ENCODE measurements at regions not wholly inside any gene's neighbourhood (a gene's known extent, or its start where the extent isn't known, plus 50 kb on each side); places are given as distances from the start of the nearest gene placed in this dataset.

- FAIRE-seq (no peak), DNase-seq (ENCODE audit: insufficient read length, low spot score) (no peak)
- TF ChIP-seq POU2F2 (IDR thresholded peaks at IDR 0.05; ENCODE audit: low read depth, low read length): no peak
- TF ChIP-seq TAF1 (IDR thresholded peaks at IDR 0.05; ENCODE audit: low read depth, low read length): no peak
- no peak for TF ChIP-seq SPI1 (IDR thresholded peaks at IDR 0.05; ENCODE audit: low read depth, low read length)
- TF ChIP-seq POLR2AphosphoS5 (IDR thresholded peaks at IDR 0.05; ENCODE audit: low read depth, low read length): no peak
- TF ChIP-seq POLR2A (IDR thresholded peaks at IDR 0.05; ENCODE audit: low read depth, low read length): no peak
- TF ChIP-seq PAX5 (IDR thresholded peaks at IDR 0.05; ENCODE audit: insufficient read depth, low read length, severe bottlenecking): no peak
Observed at GRCh38 chr13:47081850-47082249, 185.0 kb upstream of the HTR2A start.

GRCh38 chr13:47081246-47081645 lies 184.4 kb upstream of the HTR2A start:
- no peak for DNase-seq (ENCODE audit: insufficient read length, low spot score)
- no peak for FAIRE-seq
- TF ChIP-seq POU2F2 (IDR thresholded peaks at IDR 0.05; ENCODE audit: low read depth, low read length) (no peak), PAX5 (IDR thresholded peaks at IDR 0.05; ENCODE audit: insufficient read depth, low read length, severe bottlenecking) (no peak), SPI1 (IDR thresholded peaks at IDR 0.05; ENCODE audit: low read depth, low read length) (no peak), POLR2AphosphoS5 (IDR thresholded peaks at IDR 0.05; ENCODE audit: low read depth, low read length) (no peak), TAF1 (IDR thresholded peaks at IDR 0.05; ENCODE audit: low read depth, low read length) (no peak), POLR2A (IDR thresholded peaks at IDR 0.05; ENCODE audit: low read depth, low read length) (no peak)

- TF ChIP-seq POLR2AphosphoS5 (IDR thresholded peaks at IDR 0.05; ENCODE audit: low read depth, low read length) (no peak), PAX5 (IDR thresholded peaks at IDR 0.05; ENCODE audit: insufficient read depth, low read length, severe bottlenecking) (no peak), TAF1 (IDR thresholded peaks at IDR 0.05; ENCODE audit: low read depth, low read length) (no peak), SPI1 (IDR thresholded peaks at IDR 0.05; ENCODE audit: low read depth, low read length) (no peak), POLR2A (IDR thresholded peaks at IDR 0.05; ENCODE audit: low read depth, low read length) (no peak), POU2F2 (IDR thresholded peaks at IDR 0.05; ENCODE audit: low read depth, low read length) (no peak)
- DNase-seq (ENCODE audit: insufficient read length, low spot score) (no peak), FAIRE-seq (no peak)
Observed at GRCh38 chr13:47080621-47081020, 183.8 kb upstream of the HTR2A start.

- DNase-seq (ENCODE audit: insufficient read length, low spot score) (no peak), FAIRE-seq (no peak)
- TF ChIP-seq POLR2A (IDR thresholded peaks at IDR 0.05; ENCODE audit: low read depth, low read length): no peak
- TF ChIP-seq POU2F2 (IDR thresholded peaks at IDR 0.05; ENCODE audit: low read depth, low read length): no peak
- TF ChIP-seq SPI1 (IDR thresholded peaks at IDR 0.05; ENCODE audit: low read depth, low read length): no peak
- TF ChIP-seq POLR2AphosphoS5 (IDR thresholded peaks at IDR 0.05; ENCODE audit: low read depth, low read length): no peak
- no peak for TF ChIP-seq PAX5 (IDR thresholded peaks at IDR 0.05; ENCODE audit: insufficient read depth, low read length, severe bottlenecking)
- TF ChIP-seq TAF1 (IDR thresholded peaks at IDR 0.05; ENCODE audit: low read depth, low read length): no peak
Observed at GRCh38 chr13:47076500-47076899, 179.6 kb upstream of the HTR2A start.

GRCh38 chr13:47069133-47069532 lies 172.3 kb upstream of the HTR2A start:
- no peak for TF ChIP-seq PAX5 (IDR thresholded peaks at IDR 0.05; ENCODE audit: insufficient read depth, low read length, severe bottlenecking)
- TF ChIP-seq POU2F2 (IDR thresholded peaks at IDR 0.05; ENCODE audit: low read depth, low read length): no peak
- no peak for TF ChIP-seq SPI1 (IDR thresholded peaks at IDR 0.05; ENCODE audit: low read depth, low read length)
- no peak for TF ChIP-seq POLR2AphosphoS5 (IDR thresholded peaks at IDR 0.05; ENCODE audit: low read depth, low read length)
- no peak for TF ChIP-seq POLR2A (IDR thresholded peaks at IDR 0.05; ENCODE audit: low read depth, low read length)
- TF ChIP-seq TAF1 (IDR thresholded peaks at IDR 0.05; ENCODE audit: low read depth, low read length): no peak
- no peak for FAIRE-seq
- DNase-seq (ENCODE audit: insufficient read length, low spot score): no peak

- DNase-seq (ENCODE audit: insufficient read length, low spot score) (no peak), FAIRE-seq (no peak)
- TF ChIP-seq POLR2A (IDR thresholded peaks at IDR 0.05; ENCODE audit: low read depth, low read length) (no peak), SPI1 (IDR thresholded peaks at IDR 0.05; ENCODE audit: low read depth, low read length) (no peak), TAF1 (IDR thresholded peaks at IDR 0.05; ENCODE audit: low read depth, low read length) (no peak), PAX5 (IDR thresholded peaks at IDR 0.05; ENCODE audit: insufficient read depth, low read length, severe bottlenecking) (no peak), POU2F2 (IDR thresholded peaks at IDR 0.05; ENCODE audit: low read depth, low read length) (no peak), POLR2AphosphoS5 (IDR thresholded peaks at IDR 0.05; ENCODE audit: low read depth, low read length) (no peak)
Observed at GRCh38 chr13:47067306-47067705, 170.5 kb upstream of the HTR2A start.

- no peak for TF ChIP-seq PAX5 (IDR thresholded peaks at IDR 0.05; ENCODE audit: insufficient read depth, low read length, severe bottlenecking)
- TF ChIP-seq POU2F2 (IDR thresholded peaks at IDR 0.05; ENCODE audit: low read depth, low read length): no peak
- TF ChIP-seq SPI1 (IDR thresholded peaks at IDR 0.05; ENCODE audit: low read depth, low read length): no peak
- TF ChIP-seq TAF1 (IDR thresholded peaks at IDR 0.05; ENCODE audit: low read depth, low read length): no peak
- no peak for TF ChIP-seq POLR2A (IDR thresholded peaks at IDR 0.05; ENCODE audit: low read depth, low read length)
- TF ChIP-seq POLR2AphosphoS5 (IDR thresholded peaks at IDR 0.05; ENCODE audit: low read depth, low read length): no peak
- DNase-seq (ENCODE audit: insufficient read length, low spot score) (no peak), FAIRE-seq (no peak)
Observed at GRCh38 chr13:47066226-47066625, 169.4 kb upstream of the HTR2A start.

- no peak for DNase-seq (ENCODE audit: insufficient read length, low spot score)
- no peak for FAIRE-seq
- TF ChIP-seq TAF1 (IDR thresholded peaks at IDR 0.05; ENCODE audit: low read depth, low read length) (no peak), PAX5 (IDR thresholded peaks at IDR 0.05; ENCODE audit: insufficient read depth, low read length, severe bottlenecking) (no peak), POU2F2 (IDR thresholded peaks at IDR 0.05; ENCODE audit: low read depth, low read length) (no peak), SPI1 (IDR thresholded peaks at IDR 0.05; ENCODE audit: low read depth, low read length) (no peak), POLR2A (IDR thresholded peaks at IDR 0.05; ENCODE audit: low read depth, low read length) (no peak), POLR2AphosphoS5 (IDR thresholded peaks at IDR 0.05; ENCODE audit: low read depth, low read length) (no peak)
Observed at GRCh38 chr13:47064381-47064780, 167.5 kb upstream of the HTR2A start.

GRCh38 chr13:47049276-47049989 lies 152.6 kb upstream of the HTR2A start:
- DNase-seq (ENCODE audit: insufficient read length, low spot score): no peak
- TF ChIP-seq SPI1 (IDR thresholded peaks at IDR 0.05; ENCODE audit: low read depth, low read length): no peak
- no peak for TF ChIP-seq TAF1 (IDR thresholded peaks at IDR 0.05; ENCODE audit: low read depth, low read length)
- TF ChIP-seq POU2F2 (IDR thresholded peaks at IDR 0.05; ENCODE audit: low read depth, low read length): no peak
- no peak for TF ChIP-seq POLR2A (IDR thresholded peaks at IDR 0.05; ENCODE audit: low read depth, low read length)
- no peak for FAIRE-seq
